NB4 (cell line): ENCODE measurements at regions not wholly inside any gene's neighbourhood (a gene's known extent, or its start where the extent isn't known, plus 50 kb on each side); places are given as distances from the start of the nearest gene placed in this dataset.

Experiments
- DNase-seq: peaks from one replicate; pipeline ENCODE4 v3.0.0; 2010; ENCODE audit warnings: low read depth
- H3K4me3 ChIP-seq: one replicate; pipeline ENCODE4 v1.5.1; 2011; ENCODE audit warnings: mild to moderate bottlenecking, low read depth, low read length, moderate library complexity
- MYC ChIP-seq: IDR thresholded peaks from 2 replicates; pipeline ENCODE4 v1.6.1; 2011; ENCODE audit warnings: low read depth, low read length
- POLR2A ChIP-seq: IDR thresholded peaks from 2 replicates; pipeline ENCODE4 v1.6.1; 2011; ENCODE audit warnings: mild to moderate bottlenecking; ENCODE audit not compliant: insufficient read length; ENCODE audit errors: extremely low read depth
- TF ChIP-seq, protein P1 (sequence below): IDR thresholded peaks from 2 replicates; pipeline ENCODE4 v1.6.1; 2011; ENCODE audit warnings: low read depth, low read length
- TF ChIP-seq, protein P2 (sequence below): IDR thresholded peaks from one replicate; pipeline ENCODE4 v1.5.1; 2012; ENCODE audit warnings: low read depth, low read length

DNA sequence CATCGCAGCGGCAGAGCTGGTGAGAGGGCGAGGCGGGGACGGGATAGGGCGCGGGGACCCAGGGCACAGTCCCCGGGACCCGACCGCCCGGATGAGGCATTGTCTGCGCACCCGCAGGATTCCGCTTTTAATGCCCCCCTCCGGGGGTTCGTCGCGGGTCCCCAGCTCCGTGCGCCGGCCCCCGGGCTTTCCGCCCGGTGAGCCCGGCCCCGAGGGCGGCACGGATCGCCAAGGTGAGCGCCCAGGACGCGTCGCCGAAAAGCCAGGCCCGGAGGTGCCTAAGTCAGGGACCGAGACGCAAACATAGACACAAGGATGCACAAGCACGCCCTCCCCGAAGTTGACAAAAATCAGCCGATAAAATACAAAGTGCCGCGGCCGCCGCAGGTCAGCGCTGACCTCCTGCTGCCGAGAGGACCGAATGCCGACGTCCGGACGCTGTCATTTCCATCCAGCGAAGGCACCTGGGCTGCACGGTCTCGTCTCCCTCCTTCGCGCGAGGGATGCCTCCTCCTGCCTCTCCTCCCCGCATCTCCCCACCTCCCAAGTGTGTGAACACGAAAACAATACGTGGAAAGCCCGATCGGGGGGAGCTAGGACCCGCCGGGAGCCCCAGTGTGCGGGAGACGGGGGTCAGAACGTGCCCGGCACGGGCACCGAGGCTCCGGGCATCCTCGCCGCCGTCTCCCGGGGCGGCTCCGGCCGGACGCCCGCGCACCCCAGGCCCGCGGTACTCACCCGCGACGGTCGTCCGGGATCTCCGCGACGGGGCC, 101.1 kb upstream of the SOD1 start:
- H3K4me3 ChIP-seq, result no peak overlapping the region
- no peak for TF ChIP-seq POLR2A
- TF ChIP-seq MYC, result no peak
- TF ChIP-seq, protein P1, sequence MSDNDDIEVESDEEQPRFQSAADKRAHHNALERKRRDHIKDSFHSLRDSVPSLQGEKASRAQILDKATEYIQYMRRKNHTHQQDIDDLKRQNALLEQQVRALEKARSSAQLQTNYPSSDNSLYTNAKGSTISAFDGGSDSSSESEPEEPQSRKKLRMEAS, result no peak
- TF ChIP-seq, protein P2, sequence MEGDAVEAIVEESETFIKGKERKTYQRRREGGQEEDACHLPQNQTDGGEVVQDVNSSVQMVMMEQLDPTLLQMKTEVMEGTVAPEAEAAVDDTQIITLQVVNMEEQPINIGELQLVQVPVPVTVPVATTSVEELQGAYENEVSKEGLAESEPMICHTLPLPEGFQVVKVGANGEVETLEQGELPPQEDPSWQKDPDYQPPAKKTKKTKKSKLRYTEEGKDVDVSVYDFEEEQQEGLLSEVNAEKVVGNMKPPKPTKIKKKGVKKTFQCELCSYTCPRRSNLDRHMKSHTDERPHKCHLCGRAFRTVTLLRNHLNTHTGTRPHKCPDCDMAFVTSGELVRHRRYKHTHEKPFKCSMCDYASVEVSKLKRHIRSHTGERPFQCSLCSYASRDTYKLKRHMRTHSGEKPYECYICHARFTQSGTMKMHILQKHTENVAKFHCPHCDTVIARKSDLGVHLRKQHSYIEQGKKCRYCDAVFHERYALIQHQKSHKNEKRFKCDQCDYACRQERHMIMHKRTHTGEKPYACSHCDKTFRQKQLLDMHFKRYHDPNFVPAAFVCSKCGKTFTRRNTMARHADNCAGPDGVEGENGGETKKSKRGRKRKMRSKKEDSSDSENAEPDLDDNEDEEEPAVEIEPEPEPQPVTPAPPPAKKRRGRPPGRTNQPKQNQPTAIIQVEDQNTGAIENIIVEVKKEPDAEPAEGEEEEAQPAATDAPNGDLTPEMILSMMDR, result no peak
- DNase-seq, result no peak

DNA sequence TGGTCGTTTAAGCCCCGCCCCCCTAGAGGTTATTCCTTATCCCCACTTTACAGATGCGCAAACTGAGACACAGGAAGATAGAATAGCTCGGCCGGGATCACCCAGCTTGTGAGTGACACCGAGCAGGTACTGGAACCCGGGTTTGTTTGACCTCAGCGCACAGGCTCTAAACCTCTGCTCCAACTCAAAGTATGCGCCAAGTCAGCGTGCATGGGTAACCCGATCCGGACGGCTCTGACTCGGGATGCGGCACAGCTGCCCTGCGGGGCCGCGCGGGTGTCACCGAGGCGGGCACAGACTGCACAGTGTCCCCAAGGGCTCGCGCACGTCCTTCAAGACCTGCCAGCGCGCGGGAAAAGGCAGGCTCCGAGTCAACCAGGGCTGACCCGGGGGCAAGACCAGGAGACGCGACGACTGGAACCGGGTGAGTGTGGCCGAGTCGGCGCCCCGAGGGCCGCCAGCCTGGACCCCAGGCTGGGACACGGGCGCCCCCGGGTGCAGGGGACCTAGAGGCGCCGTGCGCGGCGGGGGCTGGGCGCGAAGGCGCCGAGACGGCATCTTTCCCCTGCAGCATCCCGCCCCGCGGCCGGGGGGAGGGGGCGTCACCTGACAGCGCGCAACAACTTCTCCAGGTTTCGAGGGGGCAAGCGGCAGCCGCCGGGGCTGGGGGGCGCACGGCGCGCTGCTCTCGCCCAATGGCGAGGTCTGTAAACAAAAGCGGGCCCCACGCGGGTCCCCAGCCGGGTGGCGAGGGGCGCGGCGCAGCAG, 101.9 kb upstream of the SOD1 start:
- TF ChIP-seq POLR2A (no peak), MYC (no peak)
- TF ChIP-seq, protein P2, result no peak
- TF ChIP-seq, protein P1, result no peak
- H3K4me3 ChIP-seq, result no peak overlapping the region

DNA sequence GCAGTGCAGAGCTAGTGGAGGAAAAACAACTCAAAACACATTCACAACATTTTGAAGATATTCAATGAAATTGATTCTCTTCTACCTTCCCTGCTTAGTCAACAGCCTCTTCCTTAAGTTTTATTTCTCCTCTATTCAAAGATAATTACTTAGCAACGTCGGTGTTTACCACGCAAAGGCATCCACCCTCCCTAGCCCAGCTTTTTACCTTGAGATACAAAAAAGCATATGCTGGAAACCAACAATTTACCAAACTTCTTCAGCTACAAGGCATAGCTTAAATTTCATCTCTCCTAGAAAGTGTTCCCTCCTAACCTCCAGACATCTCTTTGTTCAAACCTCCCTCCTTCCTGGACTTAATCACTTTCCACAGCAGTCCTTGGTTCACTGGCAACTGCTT, 102.8 kb upstream of the SOD1 start:
- TF ChIP-seq MYC (no peak), POLR2A (no peak)
- TF ChIP-seq, protein P1, result no peak
- TF ChIP-seq, protein P2, result no peak
- no peak overlapping the region for H3K4me3 ChIP-seq
- no peak for DNase-seq

More for the DNA sequence above, 101.9 kb upstream of the SOD1 start:
- no peak for DNase-seq

DNA sequence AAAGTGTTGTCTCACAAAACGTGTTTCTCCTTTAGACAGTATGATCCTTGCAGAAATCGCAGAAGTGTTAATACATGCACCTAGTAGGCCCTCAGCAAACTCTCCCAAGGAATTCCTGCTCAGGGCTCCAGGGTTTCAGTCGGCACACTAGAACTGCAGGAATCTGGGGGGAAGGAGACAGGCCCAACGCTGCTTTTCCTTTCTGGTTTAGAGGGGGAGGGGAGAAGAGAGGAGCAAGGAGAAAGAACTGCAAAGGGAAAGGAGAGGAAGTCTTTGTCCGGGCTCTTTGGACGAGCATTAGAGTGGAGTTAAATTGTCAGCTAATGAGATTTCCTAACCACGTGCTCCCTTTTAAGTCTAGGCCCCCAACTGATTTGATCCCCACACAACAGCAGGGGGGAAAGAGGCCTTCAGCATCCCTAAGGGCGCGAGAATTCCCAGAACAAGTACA, 103.7 kb upstream of the SOD1 start:
- no peak overlapping the region for H3K4me3 ChIP-seq
- TF ChIP-seq, protein P2, result no peak
- TF ChIP-seq, protein P1, result no peak
- TF ChIP-seq MYC (no peak), POLR2A (no peak)
- no peak for DNase-seq

DNA sequence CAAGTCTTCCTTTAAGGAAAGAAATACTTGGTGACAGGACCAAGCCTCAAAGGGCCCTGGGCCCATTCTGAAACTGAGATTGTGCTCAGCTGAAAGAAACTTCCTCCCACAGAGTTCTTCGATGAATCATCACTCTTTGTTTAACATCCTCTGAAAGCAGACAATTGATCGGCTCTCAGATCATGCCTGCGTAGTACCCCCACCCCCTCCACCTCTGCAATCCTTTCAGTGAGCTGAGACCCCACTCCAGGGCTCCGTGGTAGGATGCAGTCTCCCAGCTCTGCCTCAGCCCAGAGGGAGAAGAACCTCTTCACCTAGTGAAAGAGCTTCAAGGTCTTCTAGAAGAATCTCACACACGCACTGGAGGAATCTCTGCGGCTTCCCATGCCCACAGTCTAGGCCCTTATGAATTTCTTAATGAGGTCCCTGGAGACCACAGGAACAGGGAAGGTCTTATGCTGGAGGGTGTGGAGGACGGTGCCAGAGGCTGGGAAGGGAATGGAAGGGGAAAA, 104.9 kb upstream of the SOD1 start:
- TF ChIP-seq, protein P2, result no peak
- TF ChIP-seq POLR2A, result no peak
- no peak for TF ChIP-seq MYC
- DNase-seq, result no peak
- no peak overlapping the region for H3K4me3 ChIP-seq
